Stomach (tissue), 4 donors: ENCODE measurements at regions not wholly inside any gene's neighbourhood (a gene's known extent, or its start where the extent isn't known, plus 50 kb on each side); places are given as distances from the start of the nearest gene placed in this dataset.

ENCODE experiments used
- POLR2AphosphoS5 ChIP-seq, 3 donors: sonication (generic); formaldehyde crosslinking; IDR thresholded peaks; one replicate each; pipeline ENCODE4 v1.6.1; 2016; ENCODE audit warnings: antibody characterized with exemption in 3 of 3
- TF ChIP-seq, protein P1 (sequence below), 7 experiments: fragments of 450-650 bp in 4 of 7; fragments of 200-600 bp in 3 of 7; sonication (generic) in 3 of 7; IDR thresholded peaks; one replicate each; pipeline ENCODE4 v1.5.1; 2016 to 2019; ENCODE audit warnings: antibody characterized with exemption in 7 of 7, control low read depth in 2 of 7, mild to moderate bottlenecking in 1 of 7

DNA sequence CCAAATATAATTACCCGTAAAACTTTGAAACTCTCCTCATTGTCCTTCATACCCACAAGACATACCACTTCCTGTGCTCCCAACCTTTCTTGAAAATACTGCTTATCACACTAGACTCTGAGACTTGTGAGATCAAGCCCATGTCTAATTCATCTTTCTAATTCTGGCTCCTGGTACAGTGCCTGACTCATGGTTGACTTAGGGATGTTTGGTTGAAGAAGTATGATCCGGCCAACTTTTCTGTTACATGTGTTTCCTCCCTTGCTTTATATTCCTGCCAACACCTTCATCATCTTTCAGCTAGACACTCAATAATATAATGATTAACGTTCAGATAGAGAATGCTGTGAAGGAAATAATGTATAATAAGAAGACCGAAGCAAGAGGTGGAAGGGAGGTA lies 58.2 kb downstream of the MEX3B start:
- TF ChIP-seq, protein P1, sequence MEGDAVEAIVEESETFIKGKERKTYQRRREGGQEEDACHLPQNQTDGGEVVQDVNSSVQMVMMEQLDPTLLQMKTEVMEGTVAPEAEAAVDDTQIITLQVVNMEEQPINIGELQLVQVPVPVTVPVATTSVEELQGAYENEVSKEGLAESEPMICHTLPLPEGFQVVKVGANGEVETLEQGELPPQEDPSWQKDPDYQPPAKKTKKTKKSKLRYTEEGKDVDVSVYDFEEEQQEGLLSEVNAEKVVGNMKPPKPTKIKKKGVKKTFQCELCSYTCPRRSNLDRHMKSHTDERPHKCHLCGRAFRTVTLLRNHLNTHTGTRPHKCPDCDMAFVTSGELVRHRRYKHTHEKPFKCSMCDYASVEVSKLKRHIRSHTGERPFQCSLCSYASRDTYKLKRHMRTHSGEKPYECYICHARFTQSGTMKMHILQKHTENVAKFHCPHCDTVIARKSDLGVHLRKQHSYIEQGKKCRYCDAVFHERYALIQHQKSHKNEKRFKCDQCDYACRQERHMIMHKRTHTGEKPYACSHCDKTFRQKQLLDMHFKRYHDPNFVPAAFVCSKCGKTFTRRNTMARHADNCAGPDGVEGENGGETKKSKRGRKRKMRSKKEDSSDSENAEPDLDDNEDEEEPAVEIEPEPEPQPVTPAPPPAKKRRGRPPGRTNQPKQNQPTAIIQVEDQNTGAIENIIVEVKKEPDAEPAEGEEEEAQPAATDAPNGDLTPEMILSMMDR (IDR thresholded peaks at IDR 0.05): no peak
- TF ChIP-seq POLR2AphosphoS5 (IDR thresholded peaks at IDR 0.05): no peak
